Parathyroid adenoma (tissue), 2 donors: ENCODE measurements at regions not wholly inside any gene's neighbourhood (a gene's known extent, or its start where the extent isn't known, plus 50 kb on each side); places are given as distances from the start of the nearest gene placed in this dataset.

Experiments
- H2AFZ ChIP-seq: fragments of 300-600 bp; sonication (generic); one replicate; pipeline ENCODE4 v1.7.0; 2017; ENCODE audit warnings: antibody characterized with exemption, mild to moderate bottlenecking
- H3K27ac ChIP-seq: fragments of 300-600 bp; sonication (generic); one replicate; pipeline ENCODE4 v1.7.0; 2017
- H3K27me3 ChIP-seq: fragments of 300-600 bp; sonication (generic); one replicate; pipeline ENCODE4 v1.7.0; 2017; ENCODE audit warnings: low read length; ENCODE audit not compliant: control insufficient read depth, insufficient read depth
- H3K36me3 ChIP-seq: fragments of 300-600 bp; sonication (generic); one replicate; pipeline ENCODE4 v1.7.0; 2017; ENCODE audit warnings: low read length; ENCODE audit not compliant: control insufficient read depth, insufficient read depth
- H3K4me1 ChIP-seq: fragments of 300-600 bp; sonication (generic); one replicate; pipeline ENCODE4 v1.7.0; 2017; ENCODE audit warnings: control low read depth
- H3K4me2 ChIP-seq: fragments of 300-600 bp; sonication (generic); one replicate; pipeline ENCODE4 v1.7.0; 2017; ENCODE audit warnings: low read length
- H3K4me3 ChIP-seq: fragments of 300-600 bp; sonication (generic); one replicate; pipeline ENCODE4 v1.7.0; 2017; ENCODE audit warnings: low read depth, low read length
- H3K79me2 ChIP-seq: fragments of 300-600 bp; sonication (generic); one replicate; pipeline ENCODE4 v1.7.0; 2017; ENCODE audit warnings: control low read depth
- H3K9ac ChIP-seq: fragments of 300-600 bp; sonication (generic); one replicate; pipeline ENCODE4 v1.7.0; 2017; ENCODE audit warnings: mild to moderate bottlenecking
- H3K9me3 ChIP-seq: fragments of 300-600 bp; sonication (generic); one replicate; pipeline ENCODE4 v1.7.0; 2017; ENCODE audit warnings: low read length; ENCODE audit not compliant: control insufficient read depth
- CTCF ChIP-seq: fragments of 300-600 bp; sonication (generic); IDR thresholded peaks from one replicate; pipeline ENCODE4 v1.7.0; 2017; ENCODE audit warnings: antibody characterized with exemption, mild to moderate bottlenecking
- donor health status: primary hyperparathyroidism.

DNA sequence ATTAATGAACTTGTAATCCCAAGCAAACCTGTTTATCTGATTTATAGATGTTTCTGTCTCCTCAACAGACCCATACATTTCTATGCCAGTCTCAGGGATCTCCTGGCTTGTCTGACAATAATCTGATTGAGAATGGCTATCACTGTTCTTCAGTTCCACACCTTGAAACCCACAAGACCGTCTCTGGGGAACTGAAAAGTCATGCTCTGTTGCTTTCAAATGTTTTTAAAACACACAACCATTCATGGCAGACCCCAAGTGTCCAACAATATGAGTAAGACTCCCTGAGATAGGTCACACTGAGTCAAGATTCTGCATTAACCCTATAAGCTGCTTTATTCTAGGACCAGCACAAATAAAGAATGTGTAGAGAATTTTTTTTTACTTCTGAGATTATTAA, 611.2 kb upstream of the PLXNA2 start:
- H3K36me3 ChIP-seq: no peaks in the 10 kb centered on the region
- H3K4me2 ChIP-seq: no peak overlapping the region
- H3K9me3 ChIP-seq: no peaks in the 10 kb centered on the region
- H2AFZ ChIP-seq: no peak overlapping the region
- no peak for TF ChIP-seq CTCF
- no peak overlapping the region for H3K27ac ChIP-seq
- no peaks in the 10 kb centered on the region for H3K4me1 ChIP-seq
- H3K27me3 ChIP-seq: no peaks in the 10 kb centered on the region
- H3K9ac ChIP-seq: no peak overlapping the region
- no peaks in the 10 kb centered on the region for H3K79me2 ChIP-seq
- H3K4me3 ChIP-seq: no peak overlapping the region

GRCh38 chr1:208857465-208857864, 613.3 kb upstream of the PLXNA2 start:
- Histone ChIP-seq H3K36me3 (no peaks in the 10 kb centered on the region), H3K4me3 (no peak overlapping the region), H3K27me3 (no peaks in the 10 kb centered on the region), H3K79me2 (no peaks in the 10 kb centered on the region), H2AFZ (no peak overlapping the region), H3K4me1 (no peaks in the 10 kb centered on the region), H3K27ac (no peak overlapping the region), H3K9ac (no peak overlapping the region), H3K9me3 (no peaks in the 10 kb centered on the region), H3K4me2 (no peak overlapping the region)
- no peak for TF ChIP-seq CTCF

DNA sequence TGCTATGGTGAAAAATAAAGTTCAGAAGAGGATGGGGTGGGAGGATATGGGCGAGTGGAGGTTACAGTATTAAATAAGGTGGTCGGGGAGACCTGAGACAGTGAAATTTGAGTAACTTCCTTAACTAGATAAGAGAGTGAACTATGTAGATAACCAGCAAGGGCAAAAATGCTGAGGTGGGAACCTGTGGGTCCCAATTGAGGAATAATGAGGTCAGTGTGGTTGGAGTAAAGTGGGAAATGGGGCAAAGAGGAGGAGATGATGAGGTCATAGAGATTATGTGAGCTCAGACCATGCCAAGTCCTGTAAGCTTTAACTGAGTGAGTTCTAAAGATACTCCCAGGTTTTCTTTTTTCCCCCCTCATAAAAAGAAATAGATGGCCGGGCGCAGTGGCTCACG, 614.6 kb upstream of the PLXNA2 start:
- H3K27me3 ChIP-seq: no peaks in the 10 kb centered on the region
- no peaks in the 10 kb centered on the region for H3K79me2 ChIP-seq
- no peak overlapping the region for H2AFZ ChIP-seq
- H3K9me3 ChIP-seq: no peaks in the 10 kb centered on the region
- H3K9ac ChIP-seq: no peak overlapping the region
- H3K27ac ChIP-seq: no peak overlapping the region
- no peak for TF ChIP-seq CTCF
- no peaks in the 10 kb centered on the region for H3K36me3 ChIP-seq
- H3K4me2 ChIP-seq: no peak overlapping the region
- no peak overlapping the region for H3K4me3 ChIP-seq
- H3K4me1 ChIP-seq: no peaks in the 10 kb centered on the region

GRCh38 chr1:208864366-208864965, 620.3 kb upstream of the PLXNA2 start:
- Histone ChIP-seq H3K27ac (no peak overlapping the region), H3K4me3 (no peak overlapping the region), H3K9ac (no peak overlapping the region), H3K36me3 (no peaks in the 10 kb centered on the region), H3K4me1 (no peaks in the 10 kb centered on the region), H3K4me2 (no peak overlapping the region), H2AFZ (no peak overlapping the region), H3K9me3 (no peaks in the 10 kb centered on the region), H3K79me2 (no peaks in the 10 kb centered on the region), H3K27me3 (no peaks in the 10 kb centered on the region)
- no peak for TF ChIP-seq CTCF

- Histone ChIP-seq H3K9me3 (no peaks in the 10 kb centered on the region), H3K9ac (no peak overlapping the region), H3K27ac (no peak overlapping the region), H3K4me3 (no peak overlapping the region), H3K4me1 (no peaks in the 10 kb centered on the region), H3K27me3 (no peaks in the 10 kb centered on the region), H3K4me2 (no peak overlapping the region), H2AFZ (no peak overlapping the region), H3K36me3 (no peaks in the 10 kb centered on the region), H3K79me2 (no peaks in the 10 kb centered on the region)
- no peak for TF ChIP-seq CTCF
Observed at GRCh38 chr1:208866386-208866955, 622.3 kb upstream of the PLXNA2 start.
